ENCODE measurements at regions not wholly inside any gene's neighbourhood (a gene's known extent, or its start where the extent isn't known, plus 50 kb on each side); places are given as distances from the start of the nearest gene placed in this dataset.

GRCh38 chr5:87949676-87950631 lies 318.7 kb downstream of the TMEM161B start:
- Histone ChIP-seq H3K4me1 (ENCODE audit: low read depth) (no peaks in the 10 kb centered on the region), H3K36me3 (ENCODE audit: low read depth) (no peaks in the 10 kb centered on the region), H3K9me3 (no peaks in the 10 kb centered on the region), H3K4me3 (no peak overlapping the region)
- ATAC-seq (no peak), DNase-seq (no peak)
- TF ChIP-seq CTCF (IDR thresholded peaks at IDR 0.05), result no peak
- intact Hi-C loops (cut with DNase I, micrococcal nuclease), result no loop called here

- no peak for TF ChIP-seq CTCF (IDR thresholded peaks at IDR 0.05)
- Histone ChIP-seq H3K4me1 (ENCODE audit: low read depth) (no peaks in the 10 kb centered on the region), H3K4me3 (no peak overlapping the region), H3K9me3 (no peaks in the 10 kb centered on the region), H3K36me3 (ENCODE audit: low read depth) (no peaks in the 10 kb centered on the region)
- ATAC-seq (no peak), DNase-seq (no peak)
- intact Hi-C loops (cut with DNase I, micrococcal nuclease), result no loop called here
Measured at GRCh38 chr5:87948486-87948885, 320.2 kb downstream of the TMEM161B start.

GRCh38 chr5:87946271-87946670 lies 322.4 kb downstream of the TMEM161B start:
- Histone ChIP-seq H3K4me1 (ENCODE audit: low read depth) (no peaks in the 10 kb centered on the region), H3K4me3 (no peak overlapping the region), H3K9me3 (no peaks in the 10 kb centered on the region), H3K36me3 (ENCODE audit: low read depth) (no peaks in the 10 kb centered on the region)
- ATAC-seq (no peak), DNase-seq (no peak)
- intact Hi-C loops (cut with DNase I, micrococcal nuclease), result no loop called here
- no peak for TF ChIP-seq CTCF (IDR thresholded peaks at IDR 0.05)

- no peak for TF ChIP-seq CTCF (IDR thresholded peaks at IDR 0.05)
- DNase-seq, result no peak
- intact Hi-C loops (cut with DNase I, micrococcal nuclease), result no loop called here
- no peaks in the 10 kb centered on the region for H3K9me3 ChIP-seq
- H3K36me3 ChIP-seq (ENCODE audit: low read depth), result no peaks in the 10 kb centered on the region
- no peaks in the 10 kb centered on the region for H3K4me1 ChIP-seq (ENCODE audit: low read depth)
- ATAC-seq, result no peak
- H3K4me3 ChIP-seq, result no peak overlapping the region
Measured at GRCh38 chr5:87945286-87945650, 323.4 kb downstream of the TMEM161B start.

- Histone ChIP-seq H3K4me3 (no peak overlapping the region), H3K9me3 (no peaks in the 10 kb centered on the region), H3K36me3 (ENCODE audit: low read depth) (no peaks in the 10 kb centered on the region), H3K4me1 (ENCODE audit: low read depth) (no peaks in the 10 kb centered on the region)
- ATAC-seq (no peak), DNase-seq (no peak)
- intact Hi-C loops (cut with DNase I, micrococcal nuclease), result no loop called here
- no peak for TF ChIP-seq CTCF (IDR thresholded peaks at IDR 0.05)
Measured at GRCh38 chr5:87944553-87945285, 323.9 kb downstream of the TMEM161B start.

Data from mucosa of descending colon (tissue), 3 donors.